CD4-positive, alpha-beta T cell treated with Interleukin-4 for 4 hours (primary cell): ENCODE measurements at regions not wholly inside any gene's neighbourhood (a gene's known extent, or its start where the extent isn't known, plus 50 kb on each side); places are given as distances from the start of the nearest gene placed in this dataset.

ENCODE experiments used
- DNase-seq: peaks from one replicate; pipeline ENCODE4 v3.0.0-alpha.2; 2020

GRCh38 chr20:51216850-51217249, 193.9 kb upstream of the KCNG1 start:
- DNase-seq, result no peak

GRCh38 chr20:51212816-51213215, 189.9 kb upstream of the KCNG1 start:
- DNase-seq, result no peak

- no peak for DNase-seq
Measured at GRCh38 chr20:51211191-51211590, 188.3 kb upstream of the KCNG1 start.

- no peak for DNase-seq
Measured at GRCh38 chr20:51210084-51210483, 187.2 kb upstream of the KCNG1 start.

- no peak for DNase-seq
Measured at GRCh38 chr20:51208162-51208561, 185.3 kb upstream of the KCNG1 start.

GRCh38 chr20:51206032-51206662, 183.2 kb upstream of the KCNG1 start:
- DNase-seq, result no peak

GRCh38 chr20:51204794-51205193, 181.9 kb upstream of the KCNG1 start:
- no peak for DNase-seq

GRCh38 chr20:51204051-51204715, 181.3 kb upstream of the KCNG1 start:
- DNase-seq, result no peak

- no peak for DNase-seq
Measured at GRCh38 chr20:51202304-51202703, 179.4 kb upstream of the KCNG1 start.

- no peak for DNase-seq
Measured at GRCh38 chr20:51199920-51200319, 177.0 kb upstream of the KCNG1 start.

GRCh38 chr20:51198876-51199523, 176.1 kb upstream of the KCNG1 start:
- DNase-seq, result no peak

GRCh38 chr20:51198238-51198637, 175.3 kb upstream of the KCNG1 start:
- no peak for DNase-seq

- DNase-seq, result no peak
Measured at GRCh38 chr20:51196991-51197651, 174.2 kb upstream of the KCNG1 start.

- DNase-seq, result no peak
Measured at GRCh38 chr20:51195990-51196389, 173.1 kb upstream of the KCNG1 start.

- no peak for DNase-seq
Measured at GRCh38 chr20:51195419-51195901, 172.6 kb upstream of the KCNG1 start.

GRCh38 chr20:51193066-51193772, 170.3 kb upstream of the KCNG1 start:
- DNase-seq, result no peak

- DNase-seq, result no peak
Measured at GRCh38 chr20:51190783-51191180, 167.9 kb upstream of the KCNG1 start.

- no peak for DNase-seq
Measured at GRCh38 chr20:51189814-51190782, 167.2 kb upstream of the KCNG1 start.

GRCh38 chr20:51188941-51189340, 166.0 kb upstream of the KCNG1 start:
- no peak for DNase-seq

GRCh38 chr20:51187261-51187660, 164.4 kb upstream of the KCNG1 start:
- no peak for DNase-seq

GRCh38 chr20:51185861-51186260, 163.0 kb upstream of the KCNG1 start:
- no peak for DNase-seq

GRCh38 chr20:51185277-51185676, 162.4 kb upstream of the KCNG1 start:
- no peak for DNase-seq
